Tibial nerve (tissue), 4 donors: ENCODE measurements at regions not wholly inside any gene's neighbourhood (a gene's known extent, or its start where the extent isn't known, plus 50 kb on each side); places are given as distances from the start of the nearest gene placed in this dataset.

ENCODE experiments used
- DNase-seq, 2 donors: peaks; one replicate each; pipeline ENCODE4 v3.0.0-alpha.2; 2019; ENCODE audit warnings: low spot score in 2 of 2
- H3K27ac ChIP-seq, 4 donors: fragments of 200-600 bp; sonication (generic) in 3 of 4; one replicate each; pipeline ENCODE4 v1.5.1; 2017 to 2019; ENCODE audit warnings: mild to moderate bottlenecking in 1 of 4
- H3K27me3 ChIP-seq, 2 donors: fragments of 200-600 bp; sonication (generic) in 1 of 2; one replicate each; pipeline versions ENCODE4 v1.5.1 to v1.6.0; 2017 to 2019
- H3K36me3 ChIP-seq, 3 donors: fragments of 200-600 bp; sonication (generic); one replicate each; pipeline ENCODE4 v1.5.1; 2018 to 2019
- H3K4me1 ChIP-seq, 4 donors: fragments of 200-600 bp; sonication (generic) in 3 of 4; one replicate each; pipeline ENCODE4 v1.5.1; 2017 to 2019
- H3K4me3 ChIP-seq, 4 donors: fragments of 200-600 bp; sonication (generic) in 3 of 4; one replicate each; pipeline ENCODE4 v1.5.1; 2017 to 2019; ENCODE audit warnings: mild to moderate bottlenecking in 1 of 4, moderate library complexity in 1 of 4
- H3K9me3 ChIP-seq, 4 donors: fragments of 200-600 bp; sonication (generic) in 3 of 4; one replicate each; pipeline ENCODE4 v1.5.1; 2017 to 2019
- CTCF ChIP-seq, 5 experiments: fragments of 200-600 bp in 3 of 5; fragments of 450-650 bp in 2 of 5; sonication (generic) in 3 of 5; IDR thresholded peaks; one replicate each; pipeline ENCODE4 v1.5.1; 2016 to 2019; ENCODE audit warnings: antibody characterized with exemption in 5 of 5, mild to moderate bottlenecking in 3 of 5, moderate library complexity in 2 of 5
- EP300 ChIP-seq, 2 donors: sonication (generic); formaldehyde crosslinking; IDR thresholded peaks; one replicate each; pipeline ENCODE4 v1.6.1; 2017; ENCODE audit warnings: antibody characterized with exemption in 2 of 2, mild to moderate bottlenecking in 1 of 2
- POLR2A ChIP-seq, 2 donors: fragments of 450-650 bp; IDR thresholded peaks; one replicate each; pipeline ENCODE4 v1.6.1; 2017; ENCODE audit warnings: antibody characterized with exemption in 2 of 2, mild to moderate bottlenecking in 2 of 2, moderate library complexity in 2 of 2
- WGBS, 2 donors: methylation state at CpG; one replicate each; pipeline ENCODE4 v1.1.5; 2018; 5-methylcytosine and 5-hydroxymethylcytosine counted together

GRCh38 chr21:28419811-28420210 lies 572.9 kb downstream of the LTN1 start:
- Histone ChIP-seq H3K4me1 (peaks cover 0 to 7% (median 0%) of the 10 kb centered on the region in 4 donors), H3K27ac (no peak overlapping the region), H3K4me3 (no peak overlapping the region), H3K36me3 (no peaks in the 10 kb centered on the region), H3K27me3 (no peaks in the 10 kb centered on the region), H3K9me3 (no peaks in the 10 kb centered on the region)
- no peak for DNase-seq
- 58 to 68% methylated on average over 2 of the region's 2 CpGs for WGBS, 2 donors
- TF ChIP-seq EP300 (IDR thresholded peaks at IDR 0.05): no peak
- TF ChIP-seq POLR2A (IDR thresholded peaks at IDR 0.05): no peak
- no peak for TF ChIP-seq CTCF (IDR thresholded peaks at IDR 0.05)

GRCh38 chr21:28418726-28419514 lies 573.8 kb downstream of the LTN1 start:
- H3K4me3 ChIP-seq: no peak overlapping the region
- no peaks in the 10 kb centered on the region for H3K9me3 ChIP-seq
- 64 to 69% methylated on average over 6 of the region's 6 CpGs for WGBS, 2 donors
- TF ChIP-seq POLR2A (IDR thresholded peaks at IDR 0.05) (no peak), CTCF (IDR thresholded peaks at IDR 0.05) (no peak)
- peaks cover 0 to 7% (median 0%) of the 10 kb centered on the region in 4 donors for H3K4me1 ChIP-seq
- DNase-seq: no peak
- H3K27ac ChIP-seq: no peak overlapping the region
- no peaks in the 10 kb centered on the region for H3K36me3 ChIP-seq
- H3K27me3 ChIP-seq: no peaks in the 10 kb centered on the region

- Histone ChIP-seq H3K27me3 (no peaks in the 10 kb centered on the region), H3K4me1 (no peaks in the 10 kb centered on the region), H3K4me3 (no peak overlapping the region), H3K9me3 (no peaks in the 10 kb centered on the region), H3K27ac (no peak overlapping the region), H3K36me3 (no peaks in the 10 kb centered on the region)
- 62 to 66% methylated on average over 2 of the region's 2 CpGs for WGBS, 2 donors
- DNase-seq: no peak
- TF ChIP-seq CTCF (IDR thresholded peaks at IDR 0.05) (no peak), POLR2A (IDR thresholded peaks at IDR 0.05) (no peak), EP300 (IDR thresholded peaks at IDR 0.05) (no peak)
These were observed 582.4 kb downstream of the LTN1 start for GRCh38 chr21:28410256-28410655.

- 36 to 64% methylated on average over 1 of the region's 1 CpG for WGBS, 2 donors
- H3K27ac ChIP-seq: no peak overlapping the region
These were observed 590.1 kb downstream of the LTN1 start for GRCh38 chr21:28402616-28402989.

More at GRCh38 chr21:28402616-28402989, 590.1 kb downstream of the LTN1 start:
- no peak for TF ChIP-seq CTCF (IDR thresholded peaks at IDR 0.05)
- TF ChIP-seq EP300 (IDR thresholded peaks at IDR 0.05): no peak
- no peak for TF ChIP-seq POLR2A (IDR thresholded peaks at IDR 0.05)
- no peaks in the 10 kb centered on the region for H3K27me3 ChIP-seq
- H3K36me3 ChIP-seq: no peaks in the 10 kb centered on the region
- H3K9me3 ChIP-seq: no peaks in the 10 kb centered on the region
- H3K4me3 ChIP-seq: no peak overlapping the region
- no peaks in the 10 kb centered on the region for H3K4me1 ChIP-seq
- DNase-seq: no peak
